Keratinocyte (primary cell): ENCODE measurements at regions not wholly inside any gene's neighbourhood (a gene's known extent, or its start where the extent isn't known, plus 50 kb on each side); places are given as distances from the start of the nearest gene placed in this dataset.

Source experiments
- DNase-seq: peaks from one replicate; pipeline ENCODE4 v3.0.0-alpha.2; 2011; ENCODE audit warnings: low read depth, missing footprints, low spot score
- FAIRE-seq: peaks from 2 replicates; lab custom pipeline; 2011; peaks lifted over from hg19 to GRCh38; lab: Jason Lieb, UNC
- H2AFZ ChIP-seq: 2 replicates; pipeline ENCODE4 v1.6.0; 2012; ENCODE audit warnings: low read length, control low read depth, inconsistent platforms; ENCODE audit not compliant: control insufficient read depth
- H3K27ac ChIP-seq: 2 replicates; pipeline ENCODE4 v1.5.1; 2011; ENCODE audit warnings: low read length; ENCODE audit not compliant: control insufficient read depth, insufficient read depth
- H3K27me3 ChIP-seq: 3 replicates; pipeline ENCODE4 v1.6.0; 2011; ENCODE audit warnings: low read length; ENCODE audit not compliant: control insufficient read depth, insufficient read depth; ENCODE audit errors: extremely low read depth
- H3K36me3 ChIP-seq, 2 experiments: 2 replicates in 1 of 2; 3 replicates in 1 of 2; pipeline ENCODE4 v1.5.1; 2011; ENCODE audit warnings: low read length in 2 of 2, mild to moderate bottlenecking in 1 of 2; ENCODE audit not compliant: control insufficient read depth in 2 of 2, insufficient read depth in 2 of 2; ENCODE audit errors: extremely low read depth in 1 of 2
- H3K4me1 ChIP-seq: 3 replicates; pipeline ENCODE4 v1.5.1; 2011; ENCODE audit warnings: low read length; ENCODE audit not compliant: control insufficient read depth, insufficient read depth; ENCODE audit errors: extremely low read depth
- H3K4me2 ChIP-seq: 3 replicates; pipeline ENCODE4 v1.6.0; 2011; ENCODE audit warnings: low read depth, low read length; ENCODE audit not compliant: control insufficient read depth, insufficient read depth; ENCODE audit errors: extremely low read depth
- H3K4me3 ChIP-seq, 3 experiments: fragments of 200-600 bp in 1 of 3; sonication (generic) in 1 of 3; 2 replicates in 2 of 3; 3 replicates in 1 of 3; pipeline ENCODE4 v1.5.1; 2011 to 2016; ENCODE audit warnings: low read length in 3 of 3, mild to moderate bottlenecking in 3 of 3, control low read depth in 2 of 3, inconsistent platforms in 1 of 3, low read depth in 1 of 3, mixed read lengths in 1 of 3, mixed run types in 1 of 3, moderate library complexity in 1 of 3; ENCODE audit not compliant: control insufficient read depth in 2 of 3, insufficient read depth in 2 of 3; ENCODE audit errors: extremely low read depth in 1 of 3
- H3K79me2 ChIP-seq: 2 replicates; pipeline ENCODE4 v1.6.0; 2012; ENCODE audit warnings: low read length; ENCODE audit not compliant: control insufficient read depth, insufficient read depth
- H3K9ac ChIP-seq: 3 replicates; pipeline ENCODE4 v1.6.0; 2011; ENCODE audit warnings: low read length; ENCODE audit not compliant: control insufficient read depth, insufficient read depth; ENCODE audit errors: extremely low read depth
- H3K9me1 ChIP-seq: 3 replicates; pipeline ENCODE4 v1.6.0; 2011; ENCODE audit warnings: low read length; ENCODE audit not compliant: control insufficient read depth, insufficient read depth; ENCODE audit errors: extremely low read depth
- H3K9me3 ChIP-seq: 2 replicates; pipeline ENCODE4 v1.5.1; 2012; ENCODE audit warnings: low read depth, low read length; ENCODE audit not compliant: control insufficient read depth
- H4K20me1 ChIP-seq: 3 replicates; pipeline ENCODE4 v1.6.0; 2011; ENCODE audit warnings: low read length; ENCODE audit not compliant: control insufficient read depth, insufficient read depth; ENCODE audit errors: extremely low read depth
- CTCF ChIP-seq, 3 experiments: IDR thresholded peaks in 1 of 3; conservative IDR thresholded peaks in 1 of 3; optimal IDR thresholded peaks in 1 of 3; 2 replicates in 2 of 3; 3 replicates in 1 of 3; pipeline versions ENCODE3 to v1.5.1; 2011; ENCODE audit warnings: low read length in 3 of 3, mild to moderate bottlenecking in 3 of 3, moderate library complexity in 2 of 3, control low read depth in 1 of 3, inconsistent platforms in 1 of 3; ENCODE audit not compliant: insufficient read depth in 2 of 3; ENCODE audit errors: extremely low read depth in 1 of 3
- EZH2 ChIP-seq: IDR thresholded peaks from one replicate; pipeline ENCODE4 v1.6.1; 2012; ENCODE audit warnings: inconsistent platforms, mild to moderate bottlenecking, low read length, moderate library complexity
- dilution Hi-C: fragments of 300-500 bp; cut with MboI; formaldehyde crosslinking; loops from one replicate; pipeline ENCODE4 v1.7.0; 2020; ENCODE audit warnings: low sequenced_read_pairs; ENCODE audit not compliant: extremely low pct_ligation_motif_present

GRCh38 chrX:140346729-140347128 lies 158.1 kb downstream of the SOX3 start:
- DNase-seq (no peak), FAIRE-seq (no peak)
- Histone ChIP-seq H3K9ac (no peak overlapping the region), H3K4me3 (no peak overlapping the region), H4K20me1 (no peaks in the 10 kb centered on the region), H3K4me2 (no peak overlapping the region), H3K79me2 (no peaks in the 10 kb centered on the region), H3K9me3 (no peaks in the 10 kb centered on the region), H3K27ac (no peak overlapping the region), H3K36me3 (no peaks in the 10 kb centered on the region), H3K9me1 (no peaks in the 10 kb centered on the region), H3K4me1 (peaks cover 3% of the 10 kb centered on the region), H2AFZ (no peak overlapping the region), H3K27me3 (no peaks in the 10 kb centered on the region)
- dilution Hi-C loops, result no loop called here
- TF ChIP-seq CTCF (optimal IDR thresholded peaks at IDR 0.05 in 1 of 3, IDR thresholded peaks at IDR 0.05 in 1 of 3, conservative IDR thresholded peaks at IDR 0.05 in 1 of 3; ENCODE audit: extremely low read depth in 1 of 3, insufficient read depth in 2 of 3, low read length in 3 of 3) (no peak), EZH2 (no peak)

GRCh38 chrX:140343226-140343868 lies 161.5 kb downstream of the SOX3 start:
- Histone ChIP-seq H3K9ac (no peak overlapping the region), H3K27ac (no peak overlapping the region), H3K9me1 (no peaks in the 10 kb centered on the region), H4K20me1 (no peaks in the 10 kb centered on the region), H2AFZ (no peak overlapping the region), H3K4me3 (no peak overlapping the region), H3K4me2 (no peak overlapping the region), H3K36me3 (no peaks in the 10 kb centered on the region), H3K27me3 (no peaks in the 10 kb centered on the region), H3K79me2 (no peaks in the 10 kb centered on the region), H3K9me3 (no peaks in the 10 kb centered on the region), H3K4me1 (peaks cover 3% of the 10 kb centered on the region)
- no peak for FAIRE-seq
- dilution Hi-C loops, result no loop called here
- TF ChIP-seq CTCF (optimal IDR thresholded peaks at IDR 0.05 in 1 of 3, IDR thresholded peaks at IDR 0.05 in 1 of 3, conservative IDR thresholded peaks at IDR 0.05 in 1 of 3; ENCODE audit: extremely low read depth in 1 of 3, insufficient read depth in 2 of 3, low read length in 3 of 3) (no peak), EZH2 (no peak)
- peak; percentile 4 for DNase-seq
